GM18519 (cell line): ENCODE measurements at regions not wholly inside any gene's neighbourhood (a gene's known extent, or its start where the extent isn't known, plus 50 kb on each side); places are given as distances from the start of the nearest gene placed in this dataset.

Experiments
- ATAC-seq: cut with Tn5 transposase; IDR thresholded peaks from one replicate; pipeline ENCODE4 v1.9.1; 2021; ENCODE audit warnings: mild to moderate bottlenecking, moderate library complexity; ENCODE audit not compliant: unreplicated experiment, low FRiP score

GRCh38 chr4:19379191-19379708 lies 872.5 kb upstream of the SLIT2 start:
- no peak for ATAC-seq

- ATAC-seq = no peak
Measured at GRCh38 chr4:19375931-19376330, 875.8 kb upstream of the SLIT2 start.

GRCh38 chr4:19375136-19375804 lies 876.4 kb upstream of the SLIT2 start:
- ATAC-seq = no peak

GRCh38 chr4:19372390-19372789 lies 879.3 kb upstream of the SLIT2 start:
- no peak for ATAC-seq

- no peak for ATAC-seq
Measured at GRCh38 chr4:19368800-19369199, 882.9 kb upstream of the SLIT2 start.

GRCh38 chr4:19366916-19367315 lies 884.8 kb upstream of the SLIT2 start:
- ATAC-seq = no peak

- ATAC-seq = no peak
Measured at GRCh38 chr4:19358015-19358414, 893.7 kb upstream of the SLIT2 start.

GRCh38 chr4:19349416-19349815 lies 902.3 kb upstream of the SLIT2 start:
- no peak for ATAC-seq

GRCh38 chr4:19348746-19349145 lies 903.0 kb upstream of the SLIT2 start:
- no peak for ATAC-seq

GRCh38 chr4:19346636-19347035 lies 905.1 kb upstream of the SLIT2 start:
- no peak for ATAC-seq

GRCh38 chr4:19329631-19330030 lies 922.1 kb upstream of the SLIT2 start:
- no peak for ATAC-seq

- no peak for ATAC-seq
Measured at GRCh38 chr4:19329077-19329476, 922.6 kb upstream of the SLIT2 start.

- no peak for ATAC-seq
Measured at GRCh38 chr4:19327364-19327763, 924.3 kb upstream of the SLIT2 start.

GRCh38 chr4:19324184-19324583 lies 927.5 kb upstream of the SLIT2 start:
- no peak for ATAC-seq

- ATAC-seq = no peak
Measured at GRCh38 chr4:19319607-19320006, 932.1 kb upstream of the SLIT2 start.

- no peak for ATAC-seq
Measured at GRCh38 chr4:19317377-19317776, 934.3 kb upstream of the SLIT2 start.

- ATAC-seq = no peak
Measured at GRCh38 chr4:19314116-19314515, 937.6 kb upstream of the SLIT2 start.

- ATAC-seq = no peak
Measured at GRCh38 chr4:19309378-19309777, 942.3 kb upstream of the SLIT2 start.

GRCh38 chr4:19304028-19304427 lies 947.7 kb upstream of the SLIT2 start:
- no peak for ATAC-seq

- no peak for ATAC-seq
Measured at GRCh38 chr4:19301527-19301926, 950.2 kb upstream of the SLIT2 start.

GRCh38 chr4:19300213-19300612 lies 951.5 kb upstream of the SLIT2 start:
- no peak for ATAC-seq

GRCh38 chr4:19298998-19299397 lies 952.7 kb upstream of the SLIT2 start:
- no peak for ATAC-seq

GRCh38 chr4:19293781-19294180 lies 957.9 kb upstream of the SLIT2 start:
- no peak for ATAC-seq
